A549 (cell line): ENCODE measurements at regions not wholly inside any gene's neighbourhood (a gene's known extent, or its start where the extent isn't known, plus 50 kb on each side); places are given as distances from the start of the nearest gene placed in this dataset.

Experiments used
- ATAC-seq, 2 experiments: fragments of 200-7000 bp in 1 of 2; fragments of >200 bp in 1 of 2; cut with Nextera tagmentation in 1 of 2; cut with Tn5 transposase in 1 of 2; 3 replicates each; pipeline versions ENCODE4 v1.8.0 to v1.9.1; 2018 to 2020; ENCODE audit warnings: mild to moderate bottlenecking in 1 of 2, moderate library complexity in 1 of 2
- CTCF ChIA-PET: fragments of 300-600 bp; sonication (Branson Sonifier 250); formaldehyde crosslinking; extraction: SDS; loops from one replicate; lab custom pipeline; 2021; ENCODE audit warnings: antibody characterized with exemption, inconsistent platforms; lab: Yijun Ruan, JAX
- POLR2A ChIA-PET: fragments of 350-600 bp; formaldehyde crosslinking; extraction: SDS; loops from one replicate; lab custom pipeline; 2021; ENCODE audit warnings: antibody characterized with exemption, inconsistent platforms; lab: Yijun Ruan, JAX
- DNase-seq, 2 experiments: peaks; one replicate each; pipeline versions ENCODE4 v3.0.0 to v3.0.0-alpha.2; 2011 to 2016; ENCODE audit warnings: low read depth in 1 of 2, low spot score in 1 of 2
- FAIRE-seq: peaks from 2 replicates; lab custom pipeline; 2011; peaks lifted over from hg19 to GRCh38; lab: Jason Lieb, UNC
- H3K27ac ChIP-seq, 2 experiments: fragments of >200 bp; sonication (Bioruptor Twin); formaldehyde crosslinking; 3 replicates each; pipeline ENCODE4 v1.5.1; 2016 to 2017
- H3K4me1 ChIP-seq: fragments of >200 bp; sonication (Bioruptor Twin); formaldehyde crosslinking; 3 replicates; pipeline ENCODE4 v1.6.1; 2016
- H3K4me2 ChIP-seq: fragments of >200 bp; sonication (Bioruptor Twin); formaldehyde crosslinking; 3 replicates; pipeline ENCODE4 v1.6.1; 2016
- H3K4me3 ChIP-seq: fragments of >200 bp; sonication (Bioruptor Twin); formaldehyde crosslinking; 3 replicates; pipeline ENCODE4 v1.5.1; 2016
- H3K9me3 ChIP-seq: fragments of >200 bp; sonication (Bioruptor Twin); formaldehyde crosslinking; 3 replicates; pipeline ENCODE4 v1.6.1; 2016
- BCL3 ChIP-seq: fragments of >200 bp; sonication (Bioruptor Twin); formaldehyde crosslinking; IDR thresholded peaks from 3 replicates; pipeline ENCODE4 v1.6.1; 2016
- CHD2 ChIP-seq: fragments of 150-350 bp; IDR thresholded peaks from 2 replicates; pipeline ENCODE4 v1.6.1; 2014; ENCODE audit warnings: low read length; ENCODE audit not compliant: partially characterized antibody
- CTCF ChIP-seq: fragments of >200 bp; sonication (Bioruptor Twin); formaldehyde crosslinking; IDR thresholded peaks from 3 replicates; pipeline ENCODE4 v1.5.1; 2016
- EHF ChIP-seq: fragments of 250-450 bp; sonication (Bioruptor Pico); IDR thresholded peaks from 2 replicates; pipeline ENCODE4 v1.5.0; 2020; ENCODE audit warnings: mild to moderate bottlenecking
- ESRRA ChIP-seq: fragments of 150-350 bp; IDR thresholded peaks from 2 replicates; pipeline ENCODE4 v1.6.1; 2014; ENCODE audit warnings: mild to moderate bottlenecking, low read length, borderline replicate concordance
- FOXS1 ChIP-seq: fragments of 250-450 bp; sonication (Bioruptor Pico); IDR thresholded peaks from 2 replicates; pipeline ENCODE4 v1.5.0; 2020; ENCODE audit warnings: mild to moderate bottlenecking, moderate library complexity
- GATA3 ChIP-seq: IDR thresholded peaks from 2 replicates; pipeline ENCODE4 v1.6.1; 2012; ENCODE audit warnings: borderline replicate concordance
- HEYL ChIP-seq: fragments of 250-450 bp; sonication (Bioruptor Pico); IDR thresholded peaks from 2 replicates; pipeline ENCODE4 v1.8.0; 2021; ENCODE audit warnings: mild to moderate bottlenecking, moderate library complexity
- HOXA7 ChIP-seq: fragments of 250-450 bp; sonication (Bioruptor Pico); IDR thresholded peaks from 2 replicates; pipeline ENCODE4 v1.5.0; 2020; ENCODE audit warnings: mild to moderate bottlenecking, moderate library complexity
- JUNB ChIP-seq: fragments of >200 bp; sonication (Bioruptor Twin); formaldehyde crosslinking; IDR thresholded peaks from 2 replicates; pipeline ENCODE4 v1.6.1; 2016
- MAFK ChIP-seq: fragments of 450-650 bp; IDR thresholded peaks from 2 replicates; pipeline ENCODE4 v1.6.1; 2014; ENCODE audit not compliant: partially characterized antibody
- NPAS2 ChIP-seq: fragments of 250-450 bp; sonication (Bioruptor Pico); IDR thresholded peaks from 2 replicates; pipeline ENCODE4 v1.8.0; 2022; ENCODE audit warnings: mild to moderate bottlenecking, moderate library complexity, borderline replicate concordance
- PBX3 ChIP-seq: IDR thresholded peaks from 2 replicates; pipeline ENCODE4 v1.6.1; 2012
- POLR2AphosphoS2 ChIP-seq: conservative IDR thresholded peaks from 2 replicates; pipeline ENCODE4 v1.6.1; 2012; ENCODE audit warnings: low read length, improper control_type of control experiment, inconsistent platforms
- RAD21 ChIP-seq, 2 experiments: fragments of >200 bp in 1 of 2; sonication (Bioruptor Twin) in 1 of 2; formaldehyde crosslinking in 1 of 2; IDR thresholded peaks in 1 of 2; conservative IDR thresholded peaks in 1 of 2; 2 replicates in 1 of 2; 3 replicates in 1 of 2; pipeline ENCODE4 v1.6.1; 2012 to 2018; ENCODE audit warnings: inconsistent platforms in 1 of 2
- RARB ChIP-seq: fragments of 250-450 bp; sonication (Bioruptor Pico); IDR thresholded peaks from 2 replicates; pipeline ENCODE4 v1.8.0; 2021; ENCODE audit warnings: mild to moderate bottlenecking, moderate library complexity
- SMC3 ChIP-seq: fragments of >200 bp; sonication (Bioruptor Twin); formaldehyde crosslinking; IDR thresholded peaks from 3 replicates; pipeline ENCODE4 v1.6.1; 2018; ENCODE audit warnings: inconsistent platforms
- TFCP2L1 ChIP-seq: fragments of 250-450 bp; sonication (Bioruptor Pico); IDR thresholded peaks from 2 replicates; pipeline ENCODE4 v1.5.0; 2021; ENCODE audit warnings: mild to moderate bottlenecking
- USF2 ChIP-seq: fragments of 450-650 bp; IDR thresholded peaks from 2 replicates; pipeline ENCODE4 v1.6.1; 2014; ENCODE audit warnings: antibody characterized with exemption
- WGBS: methylation state at CpG from one replicate; pipeline ENCODE4 v1.1.6; 2017; ENCODE audit errors: missing lambda C conversion rate; 5-methylcytosine and 5-hydroxymethylcytosine counted together

GRCh38 chr1:8165595-8166360, 139.7 kb upstream of the ERRFI1 start:
- Histone ChIP-seq H3K27ac (peak overlapping the region; percentile 95 to 97), H3K4me3 (no peak overlapping the region), H3K4me1 (peaks cover 47% of the 10 kb centered on the region), H3K9me3 (no peaks in the 10 kb centered on the region), H3K4me2 (no peak overlapping the region)
- peak in 1 of 2 experiments; percentile 64 for DNase-seq
- ChIA-PET CTCF (interaction anchor here (0.7 to 1.5 kb wide), 5 partner anchors 10 to 190 kb away, joined by 3 to 4 read pairs (median 3); no protein-coding TSS in a partner anchor), POLR2A (interaction anchor here (1.0 kb wide), 1 partner anchor 139 kb away, joined by 3 read pairs; the partner anchor contains the start of gene ERRFI1)
- 81% methylated on average over 10 of the region's 14 CpGs for WGBS
- TF ChIP-seq BCL3 = no peak
- peak; percentile 50 for TF ChIP-seq CHD2
- peak; percentile 26 to 38; a peak in 2 of 5 replicates for TF ChIP-seq RAD21 (conservative IDR thresholded peaks at IDR 0.05 in 1 of 2, IDR thresholded peaks at IDR 0.05 in 1 of 2)
- peak; percentile 32; the same call in 1 of the 3 replicates for TF ChIP-seq SMC3
- FAIRE-seq = no peak
- ATAC-seq = peak in 1 of 2 experiments; percentile 14; a peak in 1 of 6 replicates

- FAIRE-seq = no peak
- H3K4me2 ChIP-seq = no peak overlapping the region
- TF ChIP-seq FOXS1 (CRISPR knock-in tag) (no peak), JUNB (no peak), EHF (CRISPR knock-in tag) (no peak)
- CTCF ChIA-PET = interaction anchor here (1.7 kb wide), 1 partner anchor 149 kb away, joined by 6 read pairs; no protein-coding TSS in a partner anchor
- no peak for DNase-seq
- H3K9me3 ChIP-seq = no peaks in the 10 kb centered on the region
- 79% methylated on average over 10 of the region's 10 CpGs for WGBS
- peaks cover 39% of the 10 kb centered on the region for H3K4me1 ChIP-seq
- H3K27ac ChIP-seq = peak overlapping the region; percentile 45 to 95; a peak in 4 of 6 replicates
- POLR2A ChIA-PET = no interaction called here
- no peak for ATAC-seq
- H3K4me3 ChIP-seq = no peak overlapping the region
These were observed 138.6 kb upstream of the ERRFI1 start for GRCh38 chr1:8164670-8165069.

GRCh38 chr1:8163039-8163438, 136.9 kb upstream of the ERRFI1 start:
- Histone ChIP-seq H3K4me2 (no peak overlapping the region), H3K27ac (peak overlapping the region; percentile 49 to 58; a peak in 4 of 6 replicates), H3K4me3 (no peak overlapping the region), H3K4me1 (peaks cover 31% of the 10 kb centered on the region), H3K9me3 (peaks cover 4% of the 10 kb centered on the region; the same call in 1 of the 3 replicates)
- no peak for FAIRE-seq
- no peak for ATAC-seq
- DNase-seq = no peak
- CTCF ChIA-PET = interaction anchor here (1.2 kb wide), 1 partner anchor 9 kb away, joined by 3 read pairs; no protein-coding TSS in a partner anchor
- no peak for TF ChIP-seq GATA3
- no peak for TF ChIP-seq RARB
- TF ChIP-seq POLR2AphosphoS2 = no peak
- no peak for TF ChIP-seq MAFK
- TF ChIP-seq PBX3 = no peak
- TF ChIP-seq CTCF = no peak
- no peak for TF ChIP-seq ESRRA
- no peak for TF ChIP-seq RAD21 (conservative IDR thresholded peaks at IDR 0.05 in 1 of 2, IDR thresholded peaks at IDR 0.05 in 1 of 2)
- TF ChIP-seq TFCP2L1 = no peak
- TF ChIP-seq HOXA7 = no peak
- TF ChIP-seq USF2 = no peak
- no peak for TF ChIP-seq NPAS2 (CRISPR knock-in tag)
- no peak for TF ChIP-seq HEYL
- 93% methylated on average over 4 of the region's 4 CpGs for whole genome bisulfite sequencing
- POLR2A ChIA-PET = no interaction called here
